IMR-90 (cell line): ENCODE measurements at regions not wholly inside any gene's neighbourhood (a gene's known extent, or its start where the extent isn't known, plus 50 kb on each side); places are given as distances from the start of the nearest gene placed in this dataset.

Experiments
- BHLHE40 ChIP-seq: fragments of 150-350 bp; IDR thresholded peaks from 2 replicates; pipeline ENCODE4 v1.6.1; 2016; ENCODE audit warnings: mild to moderate bottlenecking, low read depth, low read length
- CEBPB ChIP-seq: IDR thresholded peaks from 2 replicates; pipeline ENCODE4 v1.6.1; 2012; ENCODE audit warnings: low read depth, low read length, improper control_type of control experiment
- CHD1 ChIP-seq: IDR thresholded peaks from 2 replicates; pipeline ENCODE4 v1.6.1; 2012; ENCODE audit warnings: low read depth, low read length, improper control_type of control experiment
- CTCF ChIP-seq: conservative IDR thresholded peaks from 2 replicates; pipeline ENCODE4 v1.5.1; 2012; ENCODE audit warnings: mild to moderate bottlenecking, low read depth, low read length, improper control_type of control experiment
- ELK1 ChIP-seq: fragments of 150-350 bp; IDR thresholded peaks from 2 replicates; pipeline ENCODE4 v1.6.1; 2016; ENCODE audit warnings: low read depth, mild to moderate bottlenecking, low read length, moderate library complexity, borderline replicate concordance
- FOS ChIP-seq: fragments of 150-350 bp; IDR thresholded peaks from 2 replicates; pipeline ENCODE4 v1.6.1; 2016; ENCODE audit warnings: low read depth, low read length
- MXI1 ChIP-seq: IDR thresholded peaks from 2 replicates; pipeline ENCODE4 v1.6.1; 2012; ENCODE audit warnings: low read depth, mild to moderate bottlenecking, low read length, moderate library complexity, borderline replicate concordance
- POLR2A ChIP-seq: IDR thresholded peaks from 2 replicates; pipeline ENCODE4 v1.6.1; 2012; ENCODE audit warnings: mild to moderate bottlenecking, low read depth, low read length
- RCOR1 ChIP-seq: IDR thresholded peaks from 2 replicates; pipeline ENCODE4 v1.6.1; 2012; ENCODE audit warnings: mild to moderate bottlenecking, low read length, improper control_type of control experiment; ENCODE audit not compliant: insufficient replicate concordance
- RFX5 ChIP-seq: IDR thresholded peaks from 2 replicates; pipeline ENCODE4 v1.8.0; 2012; ENCODE audit warnings: low read depth, mild to moderate bottlenecking, low read length, moderate library complexity

GRCh38 chr5:67390935-67391334 is 194.3 kb upstream of the CD180 start:
- TF ChIP-seq POLR2A (no peak), RFX5 (no peak), CTCF (no peak), RCOR1 (no peak), BHLHE40 (no peak), MXI1 (no peak), CEBPB (no peak), FOS (no peak), CHD1 (no peak), ELK1 (no peak)
